ENCODE measurements at regions not wholly inside any gene's neighbourhood (a gene's known extent, or its start where the extent isn't known, plus 50 kb on each side); places are given as distances from the start of the nearest gene placed in this dataset.

- H3K36me3 ChIP-seq (ENCODE audit: insufficient read depth, low read length) = no peaks in the 10 kb centered on the region
- no peaks in the 10 kb centered on the region for H3K4me1 ChIP-seq (ENCODE audit: insufficient read depth, low read length)
- H2AFZ ChIP-seq (ENCODE audit: low read depth, low read length) = no peak overlapping the region
- no peak for TF ChIP-seq EZH2 (IDR thresholded peaks at IDR 0.05; ENCODE audit: borderline replicate concordance, low read depth, low read length, severe bottlenecking)
- TF ChIP-seq, protein P1, sequence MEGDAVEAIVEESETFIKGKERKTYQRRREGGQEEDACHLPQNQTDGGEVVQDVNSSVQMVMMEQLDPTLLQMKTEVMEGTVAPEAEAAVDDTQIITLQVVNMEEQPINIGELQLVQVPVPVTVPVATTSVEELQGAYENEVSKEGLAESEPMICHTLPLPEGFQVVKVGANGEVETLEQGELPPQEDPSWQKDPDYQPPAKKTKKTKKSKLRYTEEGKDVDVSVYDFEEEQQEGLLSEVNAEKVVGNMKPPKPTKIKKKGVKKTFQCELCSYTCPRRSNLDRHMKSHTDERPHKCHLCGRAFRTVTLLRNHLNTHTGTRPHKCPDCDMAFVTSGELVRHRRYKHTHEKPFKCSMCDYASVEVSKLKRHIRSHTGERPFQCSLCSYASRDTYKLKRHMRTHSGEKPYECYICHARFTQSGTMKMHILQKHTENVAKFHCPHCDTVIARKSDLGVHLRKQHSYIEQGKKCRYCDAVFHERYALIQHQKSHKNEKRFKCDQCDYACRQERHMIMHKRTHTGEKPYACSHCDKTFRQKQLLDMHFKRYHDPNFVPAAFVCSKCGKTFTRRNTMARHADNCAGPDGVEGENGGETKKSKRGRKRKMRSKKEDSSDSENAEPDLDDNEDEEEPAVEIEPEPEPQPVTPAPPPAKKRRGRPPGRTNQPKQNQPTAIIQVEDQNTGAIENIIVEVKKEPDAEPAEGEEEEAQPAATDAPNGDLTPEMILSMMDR (IDR thresholded peaks at IDR 0.05; ENCODE audit: borderline replicate concordance, extremely low read depth, low read length, poor library complexity, severe bottlenecking) = no peak
- no peaks in the 10 kb centered on the region for H4K20me1 ChIP-seq (ENCODE audit: insufficient read depth, low read length)
- no peak overlapping the region for H3K9ac ChIP-seq (ENCODE audit: low read depth, low read length)
- no peak overlapping the region for H3K27ac ChIP-seq (ENCODE audit: low read length)
- no peaks in the 10 kb centered on the region for H3K9me3 ChIP-seq (ENCODE audit: insufficient read depth, low read length, severe bottlenecking)
- no peak overlapping the region for H3K4me3 ChIP-seq (ENCODE audit: low read depth in 1 of 2, low read length in 2 of 2)
- ATAC-seq (ENCODE audit: insufficient read depth, low read depth) (no peak), DNase-seq (no peak)
- H3K79me2 ChIP-seq (ENCODE audit: insufficient read depth, low read length) = no peaks in the 10 kb centered on the region
- no peak overlapping the region for H3K4me2 ChIP-seq (ENCODE audit: insufficient read depth, low read length)
- peaks cover 10% of the 10 kb centered on the region for H3K27me3 ChIP-seq (ENCODE audit: insufficient read depth, low read length, poor library complexity)
These were observed 80.5 kb upstream of the NEO1 start for GRCh38 chr15:72971766-72972165.

GRCh38 chr15:72970933-72971760 lies 81.1 kb upstream of the NEO1 start:
- no peak for DNase-seq
- no peaks in the 10 kb centered on the region for H4K20me1 ChIP-seq (ENCODE audit: insufficient read depth, low read length)

GRCh38 chr15:72968531-72968922 lies 83.7 kb upstream of the NEO1 start:
- no peak overlapping the region for H3K9ac ChIP-seq (ENCODE audit: low read depth, low read length)
- H3K27me3 ChIP-seq (ENCODE audit: insufficient read depth, low read length, poor library complexity) = peaks cover 10% of the 10 kb centered on the region
- H3K79me2 ChIP-seq (ENCODE audit: insufficient read depth, low read length) = no peaks in the 10 kb centered on the region
- no peak overlapping the region for H3K4me3 ChIP-seq (ENCODE audit: low read depth in 1 of 2, low read length in 2 of 2)
- DNase-seq = no peak
- no peak overlapping the region for H3K4me2 ChIP-seq (ENCODE audit: insufficient read depth, low read length)
- H4K20me1 ChIP-seq (ENCODE audit: insufficient read depth, low read length) = no peaks in the 10 kb centered on the region
- TF ChIP-seq EZH2 (IDR thresholded peaks at IDR 0.05; ENCODE audit: borderline replicate concordance, low read depth, low read length, severe bottlenecking) = no peak
- TF ChIP-seq, protein P1 (IDR thresholded peaks at IDR 0.05; ENCODE audit: borderline replicate concordance, extremely low read depth, low read length, poor library complexity, severe bottlenecking) = no peak
- no peaks in the 10 kb centered on the region for H3K36me3 ChIP-seq (ENCODE audit: insufficient read depth, low read length)
- no peaks in the 10 kb centered on the region for H3K9me3 ChIP-seq (ENCODE audit: insufficient read depth, low read length, severe bottlenecking)
- no peak overlapping the region for H3K27ac ChIP-seq (ENCODE audit: low read length)
- H2AFZ ChIP-seq (ENCODE audit: low read depth, low read length) = no peak overlapping the region
- ATAC-seq (ENCODE audit: insufficient read depth, low read depth) = no peak
- no peaks in the 10 kb centered on the region for H3K4me1 ChIP-seq (ENCODE audit: insufficient read depth, low read length)

More at GRCh38 chr15:72970933-72971760, 81.1 kb upstream of the NEO1 start:
- H3K36me3 ChIP-seq (ENCODE audit: insufficient read depth, low read length) = no peaks in the 10 kb centered on the region
- TF ChIP-seq, protein P1 (IDR thresholded peaks at IDR 0.05; ENCODE audit: borderline replicate concordance, extremely low read depth, low read length, poor library complexity, severe bottlenecking) = no peak
- no peak for TF ChIP-seq EZH2 (IDR thresholded peaks at IDR 0.05; ENCODE audit: borderline replicate concordance, low read depth, low read length, severe bottlenecking)
- no peaks in the 10 kb centered on the region for H3K79me2 ChIP-seq (ENCODE audit: insufficient read depth, low read length)
- peaks cover 10% of the 10 kb centered on the region for H3K27me3 ChIP-seq (ENCODE audit: insufficient read depth, low read length, poor library complexity)
- no peak overlapping the region for H2AFZ ChIP-seq (ENCODE audit: low read depth, low read length)
- no peak overlapping the region for H3K4me2 ChIP-seq (ENCODE audit: insufficient read depth, low read length)
- H3K9ac ChIP-seq (ENCODE audit: low read depth, low read length) = no peak overlapping the region
- H3K9me3 ChIP-seq (ENCODE audit: insufficient read depth, low read length, severe bottlenecking) = no peaks in the 10 kb centered on the region
- no peak for ATAC-seq (ENCODE audit: insufficient read depth, low read depth)
- H3K4me3 ChIP-seq (ENCODE audit: low read depth in 1 of 2, low read length in 2 of 2) = no peak overlapping the region
- H3K27ac ChIP-seq (ENCODE audit: low read length) = no peak overlapping the region
- H3K4me1 ChIP-seq (ENCODE audit: insufficient read depth, low read length) = no peaks in the 10 kb centered on the region
